ENCODE measurements at regions not wholly inside any gene's neighbourhood (a gene's known extent, or its start where the extent isn't known, plus 50 kb on each side); places are given as distances from the start of the nearest gene placed in this dataset.

DNA sequence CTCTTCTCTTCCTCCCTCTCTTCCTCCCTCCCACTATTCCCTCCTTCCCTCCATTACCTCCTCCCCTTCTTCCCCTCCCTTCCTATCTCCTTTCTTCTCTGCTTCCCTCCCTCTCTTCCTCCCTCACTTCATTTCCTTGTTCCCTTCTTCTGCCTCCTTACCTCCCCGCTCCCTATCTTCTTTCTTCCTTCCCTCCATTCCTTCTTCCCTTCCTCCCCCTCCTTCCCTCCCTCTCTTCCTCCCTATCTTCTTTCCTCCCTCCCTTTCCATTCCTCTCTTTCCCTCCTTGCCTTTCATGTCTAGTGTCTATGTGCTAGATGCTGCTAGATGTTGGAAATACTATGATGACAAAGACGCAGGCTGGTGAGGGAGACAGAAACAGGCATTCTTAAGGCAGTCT, 246.0 kb downstream of the TDRD15 start:
- no peaks in the 10 kb centered on the region for H3K27me3 Mint-ChIP-seq (ENCODE audit: low read depth)
- CTCF ChIA-PET: no interaction called here

DNA sequence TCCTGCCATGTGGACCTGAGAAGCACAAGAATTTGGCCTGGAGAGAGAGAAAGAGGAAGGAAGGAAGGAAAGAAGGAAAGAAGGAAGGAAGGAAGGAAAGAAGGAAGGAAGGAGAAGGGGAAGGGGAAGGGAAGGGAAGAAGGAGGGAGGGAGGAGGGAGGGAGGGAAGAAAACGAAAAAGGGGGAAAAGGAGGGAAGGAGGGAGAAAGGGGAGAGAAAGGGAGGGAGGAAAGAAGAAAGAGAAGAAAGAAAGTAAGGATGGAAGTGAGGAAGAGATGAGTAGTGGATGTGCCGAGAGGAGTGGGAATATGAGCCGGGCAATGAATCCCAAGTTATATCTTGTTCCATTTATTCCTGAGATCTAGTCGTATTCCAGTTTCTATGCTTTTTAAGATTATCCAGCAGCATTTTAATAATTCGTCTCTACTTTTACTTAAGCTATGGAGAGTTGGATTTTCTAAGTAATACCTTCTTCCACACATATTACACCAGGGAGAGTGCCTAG, 247.8 kb downstream of the TDRD15 start:
- CTCF ChIA-PET: interaction anchor here (1.4 to 1.5 kb wide), 2 partner anchors 54 to 409 kb away, joined by 3 to 5 read pairs; no protein-coding TSS in a partner anchor

More for the DNA sequence above, 246.0 kb downstream of the TDRD15 start:
- Mint-ChIP-seq H3K4me3 (no peak overlapping the region), H3K27ac (no peak overlapping the region), H3K36me3 (no peaks in the 10 kb centered on the region), H3K9me3 (no peaks in the 10 kb centered on the region), H3K4me1 (peaks cover 9% of the 10 kb centered on the region)
- ATAC-seq (no peak), DNase-seq (ENCODE audit: low spot score) (no peak)
- POLR2A ChIA-PET: no interaction called here
- no peak for TF ChIP-seq IRF2 (CRISPR knock-in tag; IDR thresholded peaks at IDR 0.05; ENCODE audit: borderline replicate concordance, low read depth)

DNA sequence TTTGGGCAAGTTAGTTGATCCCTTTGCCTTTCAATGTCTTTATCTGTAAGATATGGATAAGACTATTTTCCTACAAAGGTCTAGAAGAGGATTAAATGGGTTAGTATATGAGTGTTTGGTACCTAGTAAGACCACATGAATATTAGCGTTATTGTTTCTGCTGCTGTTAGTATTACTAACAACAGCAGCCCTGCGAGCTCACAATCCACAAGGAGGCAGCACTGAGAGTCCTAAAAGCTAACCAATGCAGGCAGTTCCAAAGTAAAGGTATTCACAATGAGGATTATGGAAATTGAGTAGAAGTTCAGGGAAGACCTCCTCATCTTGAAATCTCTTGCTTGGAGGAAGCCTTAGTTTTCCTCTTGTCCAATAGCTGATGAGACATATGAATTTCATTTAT, 248.9 kb downstream of the TDRD15 start:
- peak; percentile 90 for ATAC-seq
- Mint-ChIP-seq H3K27me3 (ENCODE audit: low read depth) (no peaks in the 10 kb centered on the region), H3K27ac (no peak overlapping the region), H3K4me1 (peaks cover under 1% of the 10 kb centered on the region; the same call in 1 of the 2 replicates), H3K9me3 (no peaks in the 10 kb centered on the region), H3K4me3 (no peak overlapping the region), H3K36me3 (no peaks in the 10 kb centered on the region)
- ChIA-PET POLR2A (no interaction called here), CTCF (interaction anchor here (0.6 to 1.6 kb wide), 8 partner anchors 10 to 711 kb away, joined by 3 to 9 read pairs (median 4); no protein-coding TSS in a partner anchor)
- TF ChIP-seq, protein P1, sequence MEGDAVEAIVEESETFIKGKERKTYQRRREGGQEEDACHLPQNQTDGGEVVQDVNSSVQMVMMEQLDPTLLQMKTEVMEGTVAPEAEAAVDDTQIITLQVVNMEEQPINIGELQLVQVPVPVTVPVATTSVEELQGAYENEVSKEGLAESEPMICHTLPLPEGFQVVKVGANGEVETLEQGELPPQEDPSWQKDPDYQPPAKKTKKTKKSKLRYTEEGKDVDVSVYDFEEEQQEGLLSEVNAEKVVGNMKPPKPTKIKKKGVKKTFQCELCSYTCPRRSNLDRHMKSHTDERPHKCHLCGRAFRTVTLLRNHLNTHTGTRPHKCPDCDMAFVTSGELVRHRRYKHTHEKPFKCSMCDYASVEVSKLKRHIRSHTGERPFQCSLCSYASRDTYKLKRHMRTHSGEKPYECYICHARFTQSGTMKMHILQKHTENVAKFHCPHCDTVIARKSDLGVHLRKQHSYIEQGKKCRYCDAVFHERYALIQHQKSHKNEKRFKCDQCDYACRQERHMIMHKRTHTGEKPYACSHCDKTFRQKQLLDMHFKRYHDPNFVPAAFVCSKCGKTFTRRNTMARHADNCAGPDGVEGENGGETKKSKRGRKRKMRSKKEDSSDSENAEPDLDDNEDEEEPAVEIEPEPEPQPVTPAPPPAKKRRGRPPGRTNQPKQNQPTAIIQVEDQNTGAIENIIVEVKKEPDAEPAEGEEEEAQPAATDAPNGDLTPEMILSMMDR (IDR thresholded peaks at IDR 0.05): peak; percentile 39
- TF ChIP-seq, protein P2, sequence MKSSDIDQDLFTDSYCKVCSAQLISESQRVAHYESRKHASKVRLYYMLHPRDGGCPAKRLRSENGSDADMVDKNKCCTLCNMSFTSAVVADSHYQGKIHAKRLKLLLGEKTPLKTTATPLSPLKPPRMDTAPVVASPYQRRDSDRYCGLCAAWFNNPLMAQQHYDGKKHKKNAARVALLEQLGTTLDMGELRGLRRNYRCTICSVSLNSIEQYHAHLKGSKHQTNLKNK (CRISPR knock-in tag; IDR thresholded peaks at IDR 0.05): no peak
- peak; percentile 51 for DNase-seq (ENCODE audit: low spot score)

More for the DNA sequence above, 247.8 kb downstream of the TDRD15 start:
- Mint-ChIP-seq H3K27ac (no peak overlapping the region), H3K36me3 (no peaks in the 10 kb centered on the region), H3K4me1 (peaks cover 9% of the 10 kb centered on the region), H3K27me3 (ENCODE audit: low read depth) (no peaks in the 10 kb centered on the region), H3K4me3 (no peak overlapping the region), H3K9me3 (no peaks in the 10 kb centered on the region)
- ATAC-seq (no peak), DNase-seq (ENCODE audit: low spot score) (no peak)
- TF ChIP-seq FOXP1 (CRISPR knock-in tag; IDR thresholded peaks at IDR 0.05; ENCODE audit: borderline replicate concordance) (no peak), CREB1 (CRISPR knock-in tag; IDR thresholded peaks at IDR 0.05) (no peak), CBFB (CRISPR knock-in tag; IDR thresholded peaks at IDR 0.05; ENCODE audit: low read depth) (no peak), IRF2 (CRISPR knock-in tag; IDR thresholded peaks at IDR 0.05; ENCODE audit: borderline replicate concordance, low read depth) (no peak), ETV6 (CRISPR knock-in tag; IDR thresholded peaks at IDR 0.05) (no peak), ELF4 (CRISPR knock-in tag; IDR thresholded peaks at IDR 0.05; ENCODE audit: low read depth) (no peak)
- TF ChIP-seq, protein P3, sequence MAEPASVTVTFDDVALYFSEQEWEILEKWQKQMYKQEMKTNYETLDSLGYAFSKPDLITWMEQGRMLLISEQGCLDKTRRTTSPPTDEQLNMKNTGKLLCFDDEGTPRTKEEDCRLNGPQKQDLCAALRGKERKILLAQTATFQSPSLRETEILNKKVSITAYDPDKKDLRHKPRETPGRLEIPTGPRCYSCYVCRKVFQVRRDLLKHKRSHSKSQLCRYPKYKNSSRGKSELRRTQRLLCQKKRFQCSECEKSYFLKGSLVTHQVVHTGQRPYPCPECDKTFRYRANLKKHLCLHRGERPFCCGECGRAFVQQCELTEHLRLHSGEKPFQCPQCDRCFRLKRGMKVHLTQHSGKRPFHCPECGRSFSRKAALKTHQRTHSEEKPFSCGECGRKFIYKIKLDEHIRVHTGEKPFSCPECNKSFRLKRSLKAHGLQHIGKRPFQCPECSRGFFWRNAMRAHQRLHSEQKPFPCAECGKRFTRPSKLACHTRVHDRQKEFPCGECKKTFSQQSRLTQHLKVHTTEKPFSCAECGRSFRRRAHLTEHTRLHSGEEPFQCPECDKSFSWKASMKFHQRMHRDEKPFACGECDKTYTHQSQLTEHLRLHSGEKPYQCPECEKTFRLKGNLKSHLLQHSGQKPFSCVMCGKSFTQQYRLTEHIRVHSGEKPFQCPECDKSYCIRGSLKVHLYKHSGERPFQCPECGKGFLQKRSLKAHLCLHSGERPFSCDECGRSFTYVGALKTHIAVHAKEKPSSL (CRISPR knock-in tag; conservative IDR thresholded peaks at IDR 0.05): no peak
- TF ChIP-seq, protein P4, sequence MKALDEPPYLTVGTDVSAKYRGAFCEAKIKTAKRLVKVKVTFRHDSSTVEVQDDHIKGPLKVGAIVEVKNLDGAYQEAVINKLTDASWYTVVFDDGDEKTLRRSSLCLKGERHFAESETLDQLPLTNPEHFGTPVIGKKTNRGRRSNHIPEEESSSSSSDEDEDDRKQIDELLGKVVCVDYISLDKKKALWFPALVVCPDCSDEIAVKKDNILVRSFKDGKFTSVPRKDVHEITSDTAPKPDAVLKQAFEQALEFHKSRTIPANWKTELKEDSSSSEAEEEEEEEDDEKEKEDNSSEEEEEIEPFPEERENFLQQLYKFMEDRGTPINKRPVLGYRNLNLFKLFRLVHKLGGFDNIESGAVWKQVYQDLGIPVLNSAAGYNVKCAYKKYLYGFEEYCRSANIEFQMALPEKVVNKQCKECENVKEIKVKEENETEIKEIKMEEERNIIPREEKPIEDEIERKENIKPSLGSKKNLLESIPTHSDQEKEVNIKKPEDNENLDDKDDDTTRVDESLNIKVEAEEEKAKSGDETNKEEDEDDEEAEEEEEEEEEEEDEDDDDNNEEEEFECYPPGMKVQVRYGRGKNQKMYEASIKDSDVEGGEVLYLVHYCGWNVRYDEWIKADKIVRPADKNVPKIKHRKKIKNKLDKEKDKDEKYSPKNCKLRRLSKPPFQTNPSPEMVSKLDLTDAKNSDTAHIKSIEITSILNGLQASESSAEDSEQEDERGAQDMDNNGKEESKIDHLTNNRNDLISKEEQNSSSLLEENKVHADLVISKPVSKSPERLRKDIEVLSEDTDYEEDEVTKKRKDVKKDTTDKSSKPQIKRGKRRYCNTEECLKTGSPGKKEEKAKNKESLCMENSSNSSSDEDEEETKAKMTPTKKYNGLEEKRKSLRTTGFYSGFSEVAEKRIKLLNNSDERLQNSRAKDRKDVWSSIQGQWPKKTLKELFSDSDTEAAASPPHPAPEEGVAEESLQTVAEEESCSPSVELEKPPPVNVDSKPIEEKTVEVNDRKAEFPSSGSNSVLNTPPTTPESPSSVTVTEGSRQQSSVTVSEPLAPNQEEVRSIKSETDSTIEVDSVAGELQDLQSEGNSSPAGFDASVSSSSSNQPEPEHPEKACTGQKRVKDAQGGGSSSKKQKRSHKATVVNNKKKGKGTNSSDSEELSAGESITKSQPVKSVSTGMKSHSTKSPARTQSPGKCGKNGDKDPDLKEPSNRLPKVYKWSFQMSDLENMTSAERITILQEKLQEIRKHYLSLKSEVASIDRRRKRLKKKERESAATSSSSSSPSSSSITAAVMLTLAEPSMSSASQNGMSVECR (CRISPR knock-in tag; IDR thresholded peaks at IDR 0.05; ENCODE audit: borderline replicate concordance): no peak
- TF ChIP-seq, protein P2 (CRISPR knock-in tag; IDR thresholded peaks at IDR 0.05): no peak
- POLR2A ChIA-PET: no interaction called here

Data from WTC11 (cell line).